Neuronal stem cell (in vitro differentiated cells): ENCODE measurements at regions not wholly inside any gene's neighbourhood (a gene's known extent, or its start where the extent isn't known, plus 50 kb on each side); places are given as distances from the start of the nearest gene placed in this dataset.

Experiments
- DNase-seq: peaks from one replicate; pipeline ENCODE4 v3.0.0-alpha.2; 2013; ENCODE audit warnings: low spot score
- H2AFZ ChIP-seq: one replicate; pipeline ENCODE4 v1.6.1; 2013; ENCODE audit warnings: mild to moderate bottlenecking, low read length, inconsistent platforms
- H2AK5ac ChIP-seq: 2 replicates; pipeline ENCODE4 v1.6.1; 2013; ENCODE audit warnings: low read depth, mild to moderate bottlenecking, inconsistent platforms, low read length, moderate library complexity, mixed read lengths
- H2BK120ac ChIP-seq: 2 replicates; pipeline ENCODE4 v1.6.1; 2013; ENCODE audit warnings: low read depth, mild to moderate bottlenecking, inconsistent platforms, low read length, moderate library complexity, mixed read lengths
- H2BK12ac ChIP-seq: one replicate; pipeline ENCODE4 v1.6.1; 2013; ENCODE audit warnings: low read length, inconsistent platforms
- H2BK15ac ChIP-seq: 2 replicates; pipeline ENCODE4 v1.6.1; 2013; ENCODE audit warnings: mild to moderate bottlenecking, low read length, inconsistent platforms, mixed read lengths
- H2BK5ac ChIP-seq: one replicate; pipeline ENCODE4 v1.6.1; 2013; ENCODE audit warnings: inconsistent platforms, mild to moderate bottlenecking, low read length, moderate library complexity
- H3K14ac ChIP-seq: one replicate; pipeline ENCODE4 v1.6.1; 2013; ENCODE audit warnings: low read length, inconsistent platforms
- H3K18ac ChIP-seq: 2 replicates; pipeline ENCODE4 v1.6.1; 2013; ENCODE audit warnings: low read length, inconsistent platforms
- H3K23ac ChIP-seq: 2 replicates; pipeline ENCODE4 v1.6.1; 2013; ENCODE audit warnings: low read depth, mild to moderate bottlenecking, mixed read lengths, low read length, inconsistent platforms; ENCODE audit not compliant: poor library complexity
- H3K27ac ChIP-seq: replicated peaks from 3 replicates; pipeline ENCODE4 v1.5.1; 2013; ENCODE audit warnings: low read length, inconsistent platforms
- H3K27me3 ChIP-seq, 3 experiments: 2 replicates each; pipeline ENCODE4 v1.6.1; 2013; ENCODE audit warnings: low read length in 3 of 3, mild to moderate bottlenecking in 2 of 3, inconsistent platforms in 1 of 3, low read depth in 1 of 3, mixed read lengths in 1 of 3, moderate library complexity in 1 of 3; ENCODE audit not compliant: control insufficient read depth in 3 of 3, insufficient read depth in 3 of 3
- H3K36me3 ChIP-seq, 2 donors: replicated peaks in 1 of 2; 2 replicates each; pipeline ENCODE4 v1.6.1; 2013; ENCODE audit warnings: low read length in 2 of 2; ENCODE audit not compliant: control insufficient read depth in 2 of 2, insufficient read depth in 2 of 2
- H3K4ac ChIP-seq: 2 replicates; pipeline ENCODE4 v1.6.1; 2013; ENCODE audit warnings: inconsistent platforms, mild to moderate bottlenecking, low read length, moderate library complexity
- H3K4me1 ChIP-seq, 2 donors: 1 replicate in 1 of 2; 2 replicates in 1 of 2; pipeline ENCODE4 v1.6.1; 2013; ENCODE audit warnings: low read length in 2 of 2, low read depth in 1 of 2; ENCODE audit not compliant: control insufficient read depth in 2 of 2, insufficient read depth in 1 of 2
- H3K4me2 ChIP-seq: one replicate; pipeline ENCODE4 v1.6.1; 2013; ENCODE audit warnings: mild to moderate bottlenecking, low read length, inconsistent platforms; ENCODE audit not compliant: insufficient read depth, poor library complexity, severe bottlenecking
- H3K4me3 ChIP-seq, 2 donors: 2 replicates each; pipeline ENCODE4 v1.5.1; 2013; ENCODE audit warnings: low read length in 2 of 2, mild to moderate bottlenecking in 2 of 2, inconsistent platforms in 1 of 2, moderate library complexity in 1 of 2
- H3K79me1 ChIP-seq: one replicate; pipeline ENCODE4 v1.6.1; 2013; ENCODE audit warnings: low read depth, mild to moderate bottlenecking, inconsistent platforms, low read length, moderate library complexity
- H3K9ac ChIP-seq: one replicate; pipeline ENCODE4 v1.6.1; 2013; ENCODE audit warnings: mild to moderate bottlenecking, low read depth, low read length, inconsistent platforms; ENCODE audit not compliant: poor library complexity
- H3K9me3 ChIP-seq, 2 donors: replicated peaks in 1 of 2; 2 replicates each; pipeline versions ENCODE3 to v1.6.1; 2013; ENCODE audit warnings: low read length in 2 of 2, mild to moderate bottlenecking in 2 of 2, inconsistent platforms in 1 of 2, low read depth in 1 of 2, mixed read lengths in 1 of 2, moderate library complexity in 1 of 2; ENCODE audit not compliant: control insufficient read depth in 2 of 2, insufficient read depth in 1 of 2
- H4K8ac ChIP-seq: one replicate; pipeline ENCODE4 v1.6.1; 2013; ENCODE audit warnings: low read depth, mild to moderate bottlenecking, inconsistent platforms, low read length, moderate library complexity
- H4K91ac ChIP-seq: one replicate; pipeline ENCODE4 v1.6.1; 2013; ENCODE audit warnings: low read length, low read depth, mild to moderate bottlenecking, inconsistent platforms; ENCODE audit not compliant: poor library complexity
- WGBS, 2 donors: extraction: QIAGEN DNeasy Blood & Tissue Kit; methylation state at CpG; one replicate each; pipeline ENCODE4 v1.1.7; 2013; ENCODE audit warnings: missing lambda C conversion rate in 2 of 2, mixed read lengths in 1 of 2; ENCODE audit not compliant: insufficient read length in 2 of 2, insufficient replicate concordance in 1 of 2; ENCODE audit errors: extremely low coverage in 2 of 2; 5-methylcytosine and 5-hydroxymethylcytosine counted together

DNA sequence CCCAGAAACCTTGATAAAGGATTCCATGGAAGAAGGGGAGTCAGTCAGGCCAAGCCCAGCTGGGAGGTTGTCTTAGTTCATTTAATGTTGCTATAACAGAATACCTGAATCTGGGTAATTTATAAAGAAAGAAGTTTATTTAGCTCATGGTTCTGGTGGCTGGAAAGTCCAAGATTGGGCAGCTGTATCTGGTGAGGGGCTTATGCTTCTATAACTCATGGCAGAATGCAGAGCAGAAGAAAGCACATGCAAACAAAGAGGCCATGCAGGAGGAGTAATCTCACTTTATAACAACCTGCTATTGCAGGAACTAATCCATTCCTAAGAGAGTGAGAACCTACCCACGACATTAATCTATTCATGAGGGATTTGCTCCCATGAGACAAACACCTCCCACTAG, 54.2 kb upstream of the ANKRD1 start:
- Histone ChIP-seq H3K14ac (no peak overlapping the region), H4K91ac (no peak overlapping the region), H2AFZ (no peak overlapping the region), H2AK5ac (no peak overlapping the region), H3K27ac (no peak overlapping the region), H2BK15ac (no peak overlapping the region), H2BK5ac (no peak overlapping the region), H3K23ac (no peak overlapping the region), H3K9me3 (peaks cover 0 to 2% of the 10 kb centered on the region in 2 donors), H3K9ac (no peak overlapping the region), H3K4me3 (no peak overlapping the region), H2BK12ac (no peak overlapping the region), H3K18ac (no peak overlapping the region), H3K27me3 (peaks cover 0 to 3% (median 0%) of the 10 kb centered on the region in 3 experiments), H3K79me1 (no peaks in the 10 kb centered on the region), H3K4ac (no peak overlapping the region), H3K4me1 (no peaks in the 10 kb centered on the region), H4K8ac (no peak overlapping the region), H3K36me3 (no peaks in the 10 kb centered on the region), H3K4me2 (no peak overlapping the region), H2BK120ac (no peak overlapping the region)
- no CpG with 5 or more reads among the region's 1 CpG for WGBS, 2 donors
- DNase-seq: no peak

- Histone ChIP-seq H2BK15ac (no peak overlapping the region), H3K4me3 (no peak overlapping the region), H2BK5ac (no peak overlapping the region), H2AK5ac (no peak overlapping the region), H4K91ac (no peak overlapping the region), H2BK12ac (no peak overlapping the region), H4K8ac (no peak overlapping the region), H3K4me2 (no peak overlapping the region), H2BK120ac (no peak overlapping the region), H3K18ac (no peak overlapping the region), H3K9me3 (peaks cover 0 to 2% of the 10 kb centered on the region in 2 donors), H3K23ac (no peak overlapping the region), H2AFZ (peak overlapping the region; percentile 27), H3K27ac (no peak overlapping the region), H3K79me1 (no peaks in the 10 kb centered on the region), H3K4me1 (no peaks in the 10 kb centered on the region), H3K4ac (no peak overlapping the region), H3K36me3 (no peaks in the 10 kb centered on the region), H3K14ac (no peak overlapping the region), H3K27me3 (peaks cover 0 to 3% (median 0%) of the 10 kb centered on the region in 3 experiments), H3K9ac (no peak overlapping the region)
- WGBS, 2 donors: no CpG with 5 or more reads among the region's 3 CpGs
- DNase-seq: no peak
Observed at GRCh38 chr10:90977162-90977854, 56.4 kb upstream of the ANKRD1 start.

GRCh38 chr10:90977855-90978486, 57.1 kb upstream of the ANKRD1 start:
- no peak overlapping the region for H3K18ac ChIP-seq
- no peaks in the 10 kb centered on the region for H3K36me3 ChIP-seq
- H3K27ac ChIP-seq: no peak overlapping the region
- no peak overlapping the region for H2AK5ac ChIP-seq
- no peak overlapping the region for H3K4ac ChIP-seq
- no peak overlapping the region for H3K4me3 ChIP-seq
- H3K79me1 ChIP-seq: no peaks in the 10 kb centered on the region
- no peak overlapping the region for H2BK5ac ChIP-seq
- H3K9me3 ChIP-seq: peaks cover 0 to 2% of the 10 kb centered on the region in 2 donors
- no peak overlapping the region for H3K9ac ChIP-seq
- no peak overlapping the region for H3K4me2 ChIP-seq
- no peak overlapping the region for H2BK15ac ChIP-seq
- no peak overlapping the region for H4K8ac ChIP-seq
- no peak overlapping the region for H2BK120ac ChIP-seq
- H3K23ac ChIP-seq: no peak overlapping the region
- no peak overlapping the region for H4K91ac ChIP-seq
- no peak overlapping the region for H3K14ac ChIP-seq
- WGBS, 2 donors: no CpG with 5 or more reads among the region's 3 CpGs
- H2BK12ac ChIP-seq: no peak overlapping the region
- no peaks in the 10 kb centered on the region for H3K4me1 ChIP-seq
- H2AFZ ChIP-seq: no peak overlapping the region
- H3K27me3 ChIP-seq: peaks cover 0 to 3% (median 0%) of the 10 kb centered on the region in 3 experiments
- no peak for DNase-seq

- no peak overlapping the region for H3K23ac ChIP-seq
- no peak overlapping the region for H2BK120ac ChIP-seq
- no peaks in the 10 kb centered on the region for H3K9me3 ChIP-seq
- H4K8ac ChIP-seq: no peak overlapping the region
- H3K4ac ChIP-seq: no peak overlapping the region
- no peaks in the 10 kb centered on the region for H3K79me1 ChIP-seq
- H3K14ac ChIP-seq: no peak overlapping the region
- no peak overlapping the region for H2BK12ac ChIP-seq
- no peak overlapping the region for H3K9ac ChIP-seq
- H3K4me3 ChIP-seq: no peak overlapping the region
- no peak for DNase-seq
- H3K18ac ChIP-seq: no peak overlapping the region
- no peak overlapping the region for H2BK5ac ChIP-seq
- H4K91ac ChIP-seq: no peak overlapping the region
- H2AFZ ChIP-seq: no peak overlapping the region
- no peak overlapping the region for H3K27ac ChIP-seq
- peaks cover 0 to 13% (median 0%) of the 10 kb centered on the region in 3 experiments for H3K27me3 ChIP-seq
- no peak overlapping the region for H2BK15ac ChIP-seq
- WGBS, 2 donors: no CpG with 5 or more reads among the region's 10 CpGs
- H3K36me3 ChIP-seq: no peaks in the 10 kb centered on the region
- no peak overlapping the region for H3K4me2 ChIP-seq
- H3K4me1 ChIP-seq: peaks cover 3 to 14% of the 10 kb centered on the region in 2 donors
- no peak overlapping the region for H2AK5ac ChIP-seq
Observed at GRCh38 chr10:90982406-90983008, 61.6 kb upstream of the ANKRD1 start.
